Fibroblast of lung (primary cell): ENCODE measurements at regions not wholly inside any gene's neighbourhood (a gene's known extent, or its start where the extent isn't known, plus 50 kb on each side); places are given as distances from the start of the nearest gene placed in this dataset.

Experiments
- CTCF ChIP-seq, 2 donors: IDR thresholded peaks in 1 of 2; conservative IDR thresholded peaks in 1 of 2; 1 replicate in 1 of 2; 2 replicates in 1 of 2; pipeline ENCODE4 v1.5.1; 2011 to 2012; ENCODE audit warnings: low read length in 2 of 2, control low read depth in 1 of 2, inconsistent platforms in 1 of 2, low read depth in 1 of 2, mild to moderate bottlenecking in 1 of 2
- EZH2 ChIP-seq: IDR thresholded peaks from 2 replicates; pipeline ENCODE4 v1.5.1; 2012; ENCODE audit warnings: low read length, control low read depth, mild to moderate bottlenecking; ENCODE audit errors: missing control alignments

GRCh38 chr18:40066368-40066767, 1888.7 kb upstream of the PIK3C3 start:
- no peak for TF ChIP-seq CTCF (conservative IDR thresholded peaks at IDR 0.05 in 1 of 2, IDR thresholded peaks at IDR 0.05 in 1 of 2; ENCODE audit: low read depth in 1 of 2, low read length in 2 of 2)
- TF ChIP-seq EZH2 = no peak
